GM12878 (cell line): ENCODE measurements at regions not wholly inside any gene's neighbourhood (a gene's known extent, or its start where the extent isn't known, plus 50 kb on each side); places are given as distances from the start of the nearest gene placed in this dataset.

ENCODE experiments used
- ASH2L ChIP-seq: fragments of 300-600, 200-600 bp; sonication (generic); IDR thresholded peaks from 2 replicates; pipeline ENCODE4 v1.6.1; 2017; ENCODE audit warnings: low read depth, mild to moderate bottlenecking, borderline replicate concordance
- BACH1 ChIP-seq: fragments of 450-650 bp; IDR thresholded peaks from 2 replicates; pipeline ENCODE4 v1.6.1; 2017; ENCODE audit warnings: mild to moderate bottlenecking, borderline replicate concordance
- BRCA1 ChIP-seq: IDR thresholded peaks from 2 replicates; pipeline ENCODE4 v1.6.1; 2011; ENCODE audit warnings: low read depth, low read length, improper control_type of control experiment
- CTCF ChIP-seq, 3 experiments: IDR thresholded peaks in 2 of 3; conservative IDR thresholded peaks in 1 of 3; 2 replicates each; pipeline ENCODE4 v1.5.1; 2011; ENCODE audit warnings: low read depth in 3 of 3, low read length in 3 of 3, mild to moderate bottlenecking in 3 of 3, control low read depth in 2 of 3, moderate library complexity in 2 of 3, inconsistent platforms in 1 of 3, mixed read lengths in 1 of 3; ENCODE audit not compliant: control insufficient read depth in 2 of 3, insufficient read depth in 1 of 3; ENCODE audit errors: extremely low read depth in 1 of 3
- HDAC6 ChIP-seq: fragments of 200-600 bp; sonication (generic); IDR thresholded peaks from one replicate; pipeline ENCODE4 v1.8.0; 2017; ENCODE audit warnings: antibody characterized with exemption; ENCODE audit not compliant: unreplicated experiment
- MEF2A ChIP-seq: IDR thresholded peaks from 2 replicates; pipeline ENCODE4 v1.6.1; 2011; ENCODE audit warnings: low read depth, mild to moderate bottlenecking, low read length, moderate library complexity; ENCODE audit not compliant: insufficient read depth
- MTA3 ChIP-seq: IDR thresholded peaks from 2 replicates; pipeline ENCODE4 v1.6.1; 2012; ENCODE audit warnings: low read length, inconsistent platforms, borderline replicate concordance
- MYB ChIP-seq: fragments of 150-350 bp; IDR thresholded peaks from 2 replicates; pipeline ENCODE4 v1.6.1; 2014; ENCODE audit warnings: mild to moderate bottlenecking, low read depth, low read length, borderline replicate concordance
- NFIC ChIP-seq: IDR thresholded peaks from 2 replicates; pipeline ENCODE4 v1.6.1; 2012; ENCODE audit warnings: low read depth, mild to moderate bottlenecking, inconsistent platforms, low read length, moderate library complexity
- PKNOX1 ChIP-seq: fragments of 450-650 bp; IDR thresholded peaks from 2 replicates; pipeline ENCODE4 v1.6.1; 2016; ENCODE audit warnings: mild to moderate bottlenecking
- PRDM15 ChIP-seq: fragments of 450-650 bp; formaldehyde crosslinking; IDR thresholded peaks from 2 replicates; pipeline ENCODE4 v1.4.0; 2020; ENCODE audit warnings: mild to moderate bottlenecking, moderate library complexity
- RAD51 ChIP-seq: fragments of 450-650 bp; IDR thresholded peaks from 2 replicates; pipeline ENCODE4 v1.6.1; 2016; ENCODE audit warnings: moderate library complexity, mild to moderate bottlenecking, inconsistent platforms
- RELA ChIP-seq: fragments of 450-650 bp; IDR thresholded peaks from 2 replicates; pipeline ENCODE4 v1.8.0; 2014; ENCODE audit warnings: borderline replicate concordance; ENCODE audit not compliant: partially characterized antibody
- REST ChIP-seq: IDR thresholded peaks from 2 replicates; pipeline ENCODE4 v1.6.1; 2012; ENCODE audit warnings: mild to moderate bottlenecking, low read depth, low read length
- SREBF2 ChIP-seq: IDR thresholded peaks from 2 replicates; pipeline ENCODE4 v1.6.1; 2012; ENCODE audit warnings: mild to moderate bottlenecking, low read length
- TCF12 ChIP-seq: IDR thresholded peaks from 2 replicates; pipeline ENCODE4 v1.6.1; 2011; ENCODE audit warnings: low read depth, mild to moderate bottlenecking, low read length
- WRNIP1 ChIP-seq: IDR thresholded peaks from 2 replicates; pipeline ENCODE4 v1.6.1; 2011; ENCODE audit warnings: low read depth, low read length, improper control_type of control experiment, borderline replicate concordance
- YY1 ChIP-seq: IDR thresholded peaks from 2 replicates; pipeline ENCODE4 v1.6.1; 2011; ENCODE audit warnings: low read depth, mild to moderate bottlenecking, low read length
- ZNF24 ChIP-seq: fragments of 450-650 bp; IDR thresholded peaks from 2 replicates; pipeline ENCODE4 v1.6.1; 2017; ENCODE audit warnings: antibody characterized with exemption, mild to moderate bottlenecking

DNA sequence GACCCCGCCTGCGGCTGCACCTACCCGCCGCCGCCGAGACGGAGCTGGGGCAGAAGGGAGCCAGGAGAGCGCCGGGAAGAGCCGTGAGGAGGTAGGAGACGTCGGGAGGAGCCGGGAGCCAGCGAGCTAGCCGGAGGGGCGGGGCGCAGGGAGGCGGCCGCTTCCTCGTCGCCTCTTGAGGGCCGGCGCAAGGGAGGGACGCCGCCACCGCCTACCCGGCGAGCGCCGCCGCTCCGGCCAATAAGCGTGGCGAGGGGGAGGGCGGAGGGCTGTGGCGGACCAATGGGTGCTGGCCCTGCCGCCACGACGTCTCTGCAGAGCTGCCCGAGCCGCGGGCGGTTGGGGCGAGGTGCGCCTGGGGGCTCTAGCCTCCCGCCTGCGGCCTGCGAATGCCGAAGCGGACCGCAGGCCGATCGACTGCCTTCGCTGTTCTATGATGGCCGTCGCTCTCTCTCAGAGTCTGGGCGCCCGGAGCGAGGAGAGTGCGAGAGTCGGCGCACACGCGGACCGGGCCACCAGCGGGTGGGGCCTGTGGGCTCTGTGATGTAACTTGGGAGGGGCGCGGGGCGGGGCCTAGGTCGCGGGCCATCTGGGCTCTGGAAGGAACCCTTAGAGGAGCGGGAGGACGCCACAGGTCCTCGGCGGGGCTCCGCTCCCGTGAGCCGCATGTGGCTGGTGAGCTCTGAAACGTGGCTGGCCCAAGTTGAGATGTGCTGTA lies 72.7 kb upstream of the MAP4 start (continued):
- TF ChIP-seq CTCF (IDR thresholded peaks at IDR 0.05 in 2 of 3, conservative IDR thresholded peaks at IDR 0.05 in 1 of 3; ENCODE audit: control insufficient read depth in 2 of 3, extremely low read depth in 1 of 3, insufficient read depth in 1 of 3, low read depth in 3 of 3, low read length in 3 of 3) = no peak
- TF ChIP-seq NFIC = no peak
- no peak for TF ChIP-seq MEF2A
- no peak for TF ChIP-seq ZNF24
- peak; percentile 45; the same call in 1 of the 2 replicates for TF ChIP-seq PKNOX1
- TF ChIP-seq WRNIP1 = no peak
- TF ChIP-seq RAD51 = no peak
- TF ChIP-seq BACH1 = peak; percentile 58
- TF ChIP-seq HDAC6 = peak; percentile 15
- no peak for TF ChIP-seq MYB
- peak; percentile 87 for TF ChIP-seq YY1
- TF ChIP-seq SREBF2 = no peak
- TF ChIP-seq TCF12 = peak; percentile 50; the same call in 1 of the 2 replicates
- no peak for TF ChIP-seq ASH2L
- TF ChIP-seq PRDM15 = no peak
- peak; percentile 47 for TF ChIP-seq RELA
- no peak for TF ChIP-seq REST
- TF ChIP-seq BRCA1 = no peak
- TF ChIP-seq MTA3 = no peak
